LHCN-M2 (cell line): ENCODE measurements at regions not wholly inside any gene's neighbourhood (a gene's known extent, or its start where the extent isn't known, plus 50 kb on each side); places are given as distances from the start of the nearest gene placed in this dataset.

ENCODE experiments used
- DNase-seq: peaks from one replicate; pipeline ENCODE4 v3.0.0-alpha.2; 2012; ENCODE audit warnings: low read depth

DNA sequence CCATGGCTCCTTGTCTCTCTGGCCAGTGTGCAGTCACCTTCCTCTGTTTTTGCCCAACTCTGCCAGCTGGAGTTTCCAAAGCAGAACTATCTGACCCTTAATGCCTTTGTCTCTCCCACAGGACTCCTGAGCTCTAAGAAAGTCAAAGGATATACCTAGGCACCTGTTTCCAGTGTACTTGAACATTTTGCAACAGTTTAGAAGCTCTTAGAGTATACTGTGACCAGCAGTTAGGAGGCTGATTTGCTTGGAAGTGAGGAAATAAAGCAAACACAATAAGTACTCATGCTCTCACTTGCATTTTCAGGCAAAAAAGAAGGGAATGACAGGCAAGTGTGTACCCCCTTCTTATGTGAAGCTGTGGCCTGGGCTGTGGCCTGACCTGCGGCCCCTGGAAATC, 204.3 kb upstream of the PLET1 start:
- DNase-seq: no peak

DNA sequence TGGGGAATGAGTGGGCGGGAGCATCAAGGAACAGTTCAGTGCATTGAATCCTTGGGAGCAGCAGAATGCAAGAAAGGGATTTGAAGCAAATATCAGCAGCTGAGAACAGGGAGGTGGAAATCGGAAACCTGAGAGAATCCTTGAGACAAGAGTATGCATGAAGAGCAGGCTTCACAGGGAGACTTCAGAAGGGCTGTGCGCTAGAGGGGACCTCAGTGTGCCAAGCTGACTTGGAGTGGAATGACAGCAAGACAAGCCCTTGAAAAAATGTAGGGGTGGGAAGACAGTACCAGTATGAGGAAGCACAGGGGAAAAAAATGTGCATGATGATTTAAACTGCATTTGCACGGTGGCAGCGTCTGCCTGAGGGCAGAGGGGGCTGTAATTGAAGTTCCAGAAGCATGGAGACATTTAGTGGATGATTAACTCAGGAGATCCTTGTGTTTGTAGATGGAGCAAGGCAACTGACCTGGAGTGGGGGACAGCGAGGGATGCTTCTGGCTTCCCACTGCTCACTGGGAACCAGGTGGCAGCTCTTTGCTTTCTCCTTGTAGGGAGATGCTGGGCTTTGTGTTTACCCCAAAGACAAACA, 204.9 kb upstream of the PLET1 start:
- no peak for DNase-seq

DNA sequence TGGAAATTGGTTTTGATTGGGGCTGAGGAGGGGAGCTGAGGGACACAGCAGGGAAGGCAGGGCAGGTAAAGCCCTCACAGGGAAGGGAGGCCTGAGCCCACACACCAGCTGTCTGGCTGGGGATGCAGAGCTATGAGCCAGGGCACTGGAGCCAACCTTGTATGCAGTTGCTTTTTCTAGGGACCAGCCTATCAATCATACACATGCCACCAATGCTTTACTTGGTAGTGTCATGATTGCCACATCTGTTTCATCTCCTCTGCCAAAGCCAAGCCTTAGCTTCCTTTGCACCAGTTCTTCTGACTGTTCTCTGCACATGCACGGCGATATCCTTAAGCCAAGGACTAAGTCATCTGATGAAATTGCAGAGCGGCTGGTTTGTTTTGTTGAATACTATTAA, 207.1 kb upstream of the PLET1 start:
- no peak for DNase-seq

DNA sequence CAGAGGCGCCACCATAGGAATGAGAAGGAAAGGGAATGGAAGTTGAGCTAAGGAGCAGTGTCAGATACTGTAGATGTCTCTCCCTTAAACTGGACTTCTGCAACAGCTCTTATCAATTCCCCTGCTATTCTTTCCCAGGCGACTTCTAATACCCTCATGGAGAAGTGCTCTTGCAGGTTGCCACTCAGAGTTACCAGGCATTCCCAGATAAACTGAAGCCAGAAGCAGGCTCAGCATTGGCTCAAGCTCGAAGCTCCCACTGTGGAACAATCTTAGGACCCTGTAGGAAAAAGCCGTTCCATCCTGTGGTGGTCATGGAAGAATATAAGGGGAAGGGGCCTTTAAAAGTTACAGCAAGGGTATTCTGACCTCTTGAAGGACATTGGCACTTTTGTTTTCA, 208.7 kb upstream of the PLET1 start:
- no peak for DNase-seq

DNA sequence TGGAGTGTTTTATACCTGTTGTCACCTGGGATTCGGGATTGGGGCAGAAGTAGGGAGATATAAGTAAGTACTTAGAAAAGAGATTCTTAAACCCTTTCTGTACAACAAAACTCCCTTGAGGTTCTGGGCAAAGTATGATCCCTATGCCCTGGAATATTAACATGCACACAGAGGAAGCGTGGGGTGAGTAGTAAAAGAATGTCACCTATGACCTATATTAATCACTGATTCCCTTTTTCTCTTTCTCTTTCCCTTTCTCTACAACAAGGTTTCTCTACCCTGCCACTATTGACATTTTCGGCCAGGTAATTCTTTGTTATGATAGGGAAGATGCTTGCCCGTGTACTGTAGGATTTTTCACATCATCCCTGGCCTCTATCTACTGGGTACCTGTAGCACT, 209.7 kb upstream of the PLET1 start:
- no peak for DNase-seq

DNA sequence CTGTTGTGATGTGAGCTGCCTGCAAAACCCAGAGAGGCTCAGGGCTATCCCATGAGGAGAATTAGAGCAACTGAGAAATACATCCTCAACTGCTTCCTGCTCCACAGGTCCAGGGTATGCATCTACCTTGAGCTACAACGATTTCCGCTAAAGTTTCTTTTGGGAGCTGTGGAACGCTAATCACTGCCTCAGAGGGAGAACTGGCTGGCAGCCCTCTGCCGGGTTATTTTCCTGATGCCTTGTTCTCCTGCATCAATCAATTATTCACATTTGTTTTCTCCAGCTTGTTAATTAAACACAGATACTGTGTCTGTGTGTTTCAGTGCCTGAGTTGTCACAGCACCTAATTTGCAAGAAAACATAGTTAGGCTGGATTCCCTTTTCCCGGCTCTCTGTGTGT, 211.1 kb upstream of the PLET1 start:
- no peak for DNase-seq

DNA sequence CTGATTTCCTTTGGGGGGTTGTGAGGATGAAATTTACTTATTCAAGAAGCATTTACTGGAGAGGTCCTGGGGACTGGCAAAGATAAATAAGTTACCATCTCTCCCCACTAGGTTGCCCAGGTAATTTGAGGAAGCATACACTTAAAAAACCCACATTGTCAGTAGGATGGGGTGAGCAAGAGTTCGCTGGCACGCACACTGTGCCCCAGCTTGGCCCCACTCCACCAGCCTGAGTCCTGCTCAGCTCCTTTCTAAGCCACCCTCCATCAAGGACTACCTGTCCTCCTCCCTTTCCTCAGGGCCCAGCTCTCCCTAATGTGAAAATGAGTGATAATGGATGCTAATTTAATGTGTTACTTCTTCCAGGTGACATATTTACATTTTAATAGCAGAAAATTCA, 216.5 kb upstream of the PLET1 start:
- DNase-seq: no peak

DNA sequence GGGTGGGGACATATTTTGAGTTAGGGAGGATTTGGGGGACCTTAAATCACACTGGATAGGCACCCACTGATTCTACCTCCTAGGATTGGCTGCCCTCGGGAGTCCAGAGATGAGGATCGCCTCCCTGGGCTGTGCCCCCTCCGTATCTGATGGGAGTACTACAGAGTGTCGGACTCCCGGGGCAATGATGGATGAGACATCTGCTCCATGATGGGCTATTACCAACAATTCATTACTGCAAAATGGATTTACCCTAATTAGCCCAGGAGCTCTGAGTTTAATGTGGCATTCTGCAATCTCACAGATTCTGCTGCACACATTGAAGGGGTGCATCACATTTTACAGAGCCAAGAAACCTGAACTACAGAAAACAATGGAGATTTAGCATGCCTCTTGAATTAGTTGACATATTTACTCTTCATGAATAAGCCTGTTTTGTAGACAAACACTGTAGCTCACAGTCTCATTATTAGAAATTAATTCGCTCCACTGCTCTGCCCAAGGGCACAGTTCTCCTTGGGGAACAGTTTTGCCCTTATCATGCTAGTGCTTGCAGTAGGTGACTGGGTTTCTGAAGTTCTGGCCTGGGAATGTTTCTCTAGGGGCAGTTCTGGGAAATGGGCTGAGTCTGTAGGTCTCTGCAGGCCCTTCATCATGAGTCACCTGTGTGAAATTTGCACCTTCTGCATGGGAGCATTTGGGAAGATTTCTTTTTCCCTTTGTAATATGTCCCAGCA, 217.1 kb upstream of the PLET1 start:
- DNase-seq: no peak

DNA sequence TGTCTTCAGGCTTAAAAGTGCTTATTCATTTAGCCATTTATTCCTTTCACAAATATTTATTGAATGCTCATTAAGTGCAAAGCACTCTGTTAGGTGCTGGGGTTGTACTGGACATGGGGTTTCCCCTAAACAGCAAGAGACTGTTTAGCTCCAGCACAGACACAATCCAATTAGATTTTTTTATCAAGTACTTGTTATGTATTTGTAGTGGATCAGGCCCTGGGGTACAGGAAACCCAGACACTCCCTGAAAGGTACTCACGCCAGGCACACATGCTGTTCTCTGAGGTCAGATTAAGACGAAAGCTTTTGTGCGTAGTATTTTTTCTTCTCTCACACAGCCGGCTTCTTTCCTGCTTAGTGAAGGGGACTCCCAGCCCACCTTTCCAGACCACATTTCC, 218.1 kb upstream of the PLET1 start:
- no peak for DNase-seq

DNA sequence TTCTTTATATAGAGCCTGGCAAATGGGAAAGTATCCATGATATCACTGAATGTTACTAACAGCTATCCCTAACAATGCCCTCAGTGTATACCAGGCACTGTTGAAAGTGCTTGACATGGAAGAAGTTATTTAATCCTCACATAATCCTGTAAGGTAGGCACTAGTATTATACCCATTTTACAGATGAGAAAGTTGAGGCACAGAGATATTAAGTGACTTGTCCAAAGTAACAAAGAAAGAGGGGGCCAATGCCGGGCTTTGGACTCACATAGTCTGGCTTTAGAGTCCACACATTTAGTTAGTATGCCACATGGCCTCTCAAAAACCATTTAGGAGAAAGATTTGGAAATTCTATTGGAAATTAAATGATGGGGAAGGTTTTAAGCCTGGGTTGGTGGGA, 220.8 kb upstream of the PLET1 start:
- DNase-seq: no peak

DNA sequence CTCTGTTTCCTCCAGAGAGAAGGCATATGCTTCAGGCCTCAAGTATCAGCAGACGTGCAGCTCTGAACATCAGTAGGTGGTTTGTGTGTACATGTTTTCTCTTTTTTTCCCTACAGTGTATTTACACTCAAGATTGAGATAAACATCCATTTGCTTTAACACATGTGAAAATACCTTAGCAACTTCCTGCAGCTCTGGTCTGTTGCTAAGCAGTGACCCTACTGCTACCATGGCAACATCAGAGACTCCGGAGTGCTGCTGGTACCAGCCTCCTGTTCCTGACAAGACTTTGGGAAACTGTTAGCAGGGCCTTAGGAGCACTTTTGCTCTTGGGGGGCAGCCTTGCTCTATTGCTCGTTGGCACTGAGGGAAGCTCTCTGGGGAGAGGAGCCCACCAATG, 221.2 kb upstream of the PLET1 start:
- no peak for DNase-seq

DNA sequence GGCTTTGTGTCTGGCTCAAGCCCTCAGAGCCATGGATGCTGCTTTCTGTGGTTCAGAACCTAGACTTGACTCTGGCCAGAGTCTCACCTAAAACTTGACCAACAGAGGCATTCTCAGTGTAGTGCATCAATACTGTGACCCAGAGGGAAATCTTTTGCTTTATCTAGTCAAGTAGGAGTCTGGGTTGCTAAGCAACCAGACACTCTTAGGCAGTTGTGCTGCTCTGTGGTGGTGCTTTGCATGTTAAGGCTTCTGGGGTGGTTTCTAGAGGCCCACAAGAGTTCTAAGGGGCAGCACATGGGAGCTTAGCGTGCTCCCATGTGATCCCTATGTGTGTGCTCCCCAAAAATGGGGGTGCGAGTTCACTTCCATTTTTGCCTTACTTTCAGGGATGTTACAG, 224.6 kb upstream of the PLET1 start:
- DNase-seq: no peak

DNA sequence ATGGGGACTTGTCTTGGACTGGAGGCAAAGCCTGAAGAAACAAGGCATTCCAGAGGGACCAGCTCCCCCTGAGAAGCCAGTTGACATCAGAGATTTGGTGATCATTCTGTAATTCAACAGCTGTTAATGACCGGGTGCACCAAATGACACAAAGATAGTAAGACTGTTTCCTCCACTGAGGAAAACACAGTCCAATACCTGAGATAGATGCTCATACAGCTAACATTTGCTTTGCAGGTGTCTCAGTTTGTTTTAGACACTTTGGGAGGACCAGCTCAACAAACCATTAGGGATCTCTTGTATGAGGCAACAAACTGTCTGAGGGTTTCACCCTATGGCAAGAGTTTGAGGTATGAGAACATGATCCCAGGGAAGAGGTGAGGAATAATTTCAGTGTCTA, 237.2 kb upstream of the PLET1 start:
- no peak for DNase-seq

DNA sequence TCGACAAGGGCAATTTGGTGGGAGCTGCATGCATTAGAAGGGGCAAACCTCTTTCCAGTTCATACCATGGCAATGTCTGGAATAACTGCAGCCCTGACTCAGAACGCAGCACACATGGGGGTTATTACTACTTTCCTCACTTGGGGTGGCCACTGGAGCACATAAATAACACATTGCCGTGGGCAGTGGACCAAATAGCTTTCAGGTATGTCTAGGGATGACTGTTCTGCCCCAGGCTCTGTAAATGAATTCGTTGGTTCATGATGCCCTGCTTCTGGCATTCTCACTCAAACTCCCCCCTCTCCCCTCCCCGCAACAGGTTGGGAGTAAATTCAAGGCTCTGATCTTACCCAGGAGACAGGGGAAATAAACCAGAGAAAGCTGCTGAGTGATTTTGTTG, 238.0 kb upstream of the PLET1 start:
- no peak for DNase-seq

DNA sequence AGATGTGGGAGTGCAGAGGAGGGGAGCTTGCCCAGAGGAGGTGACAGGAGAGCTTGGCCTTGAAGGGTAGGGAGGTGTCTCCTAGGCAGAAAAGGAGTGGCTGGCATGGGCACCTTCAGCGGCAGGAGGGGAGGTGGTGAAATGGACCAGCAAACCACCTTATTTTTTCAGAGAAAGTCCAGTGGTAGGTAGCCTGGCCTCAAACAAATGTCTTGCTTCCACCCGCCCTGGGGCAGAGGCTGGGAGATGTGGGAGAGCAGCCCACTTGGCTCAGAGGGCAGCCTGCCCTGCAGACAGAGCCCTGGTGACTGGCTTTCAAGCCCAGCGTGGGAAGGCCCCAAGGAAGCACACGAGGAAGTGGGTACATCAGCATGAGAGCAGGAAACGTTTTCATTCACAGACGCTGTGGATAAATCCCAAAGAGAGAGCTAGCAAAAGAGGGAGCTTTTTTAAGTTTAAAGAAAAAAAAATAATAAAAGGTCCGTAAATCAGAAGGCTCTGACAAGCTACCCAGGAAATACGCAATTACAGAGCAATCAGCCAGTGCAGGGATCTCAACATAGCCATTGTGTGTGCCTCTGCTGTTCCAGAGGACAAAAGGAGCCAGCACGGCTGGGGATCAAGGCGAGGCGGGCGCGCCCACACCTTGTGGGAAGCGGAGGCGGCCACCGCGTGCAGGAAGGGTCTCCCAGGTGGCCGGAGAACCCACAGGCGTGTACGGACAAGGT, 238.7 kb upstream of the PLET1 start:
- no peak for DNase-seq

DNA sequence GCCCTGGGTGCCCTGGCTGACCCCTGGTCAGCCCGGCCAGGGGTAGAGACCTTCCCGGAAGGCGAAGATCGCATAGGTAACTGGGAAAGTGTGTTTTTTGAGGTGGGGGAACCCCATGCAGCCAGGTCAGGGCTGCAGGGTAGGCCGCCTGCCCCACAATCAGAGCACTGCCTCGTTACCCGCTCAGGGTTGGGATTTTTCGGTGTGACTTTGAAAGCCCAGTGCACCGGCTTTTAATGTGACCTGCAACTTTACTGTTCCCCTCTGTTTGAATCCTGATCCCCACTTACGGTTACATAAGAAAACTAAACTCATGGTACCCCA, 239.2 kb upstream of the PLET1 start:
- no peak for DNase-seq

DNA sequence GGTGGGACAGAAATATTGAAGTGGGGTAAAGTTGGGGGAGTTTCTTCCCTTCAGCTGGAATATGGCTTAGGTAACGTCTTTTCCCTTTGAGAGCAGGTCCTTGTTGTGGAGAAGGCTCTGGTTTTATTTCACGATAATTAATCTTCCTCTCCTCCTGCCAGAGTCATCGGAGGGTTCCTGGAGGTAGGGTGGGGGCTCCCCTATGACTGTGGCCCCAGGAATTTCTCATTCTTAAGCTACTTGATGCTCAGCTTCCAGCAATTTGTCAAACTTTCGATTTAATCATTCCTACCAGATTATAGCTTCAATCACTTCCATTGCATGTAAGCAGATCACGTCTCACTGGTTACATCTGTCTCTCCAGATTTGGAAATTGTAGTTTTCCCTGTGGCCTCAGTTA, 242.8 kb upstream of the PLET1 start:
- no peak for DNase-seq

DNA sequence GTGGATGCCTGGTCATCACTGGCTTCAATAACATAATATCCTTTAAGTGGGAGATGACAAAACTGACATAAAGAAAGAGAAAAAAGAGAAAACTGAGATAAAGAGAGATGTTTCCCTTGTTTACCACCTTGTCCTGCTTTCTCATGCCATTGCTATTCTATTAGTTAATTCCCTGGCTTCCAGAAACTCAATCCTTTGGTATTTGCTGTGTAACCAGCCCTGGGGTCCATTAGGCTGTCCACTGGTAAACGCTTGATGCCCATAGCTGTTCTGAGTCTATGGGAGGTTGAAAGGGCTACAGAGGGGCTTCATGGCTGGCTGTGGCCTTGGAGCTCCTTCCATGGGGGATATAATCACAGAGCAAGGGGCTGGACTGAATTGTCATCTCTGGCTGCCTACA, 243.4 kb upstream of the PLET1 start:
- DNase-seq: no peak

DNA sequence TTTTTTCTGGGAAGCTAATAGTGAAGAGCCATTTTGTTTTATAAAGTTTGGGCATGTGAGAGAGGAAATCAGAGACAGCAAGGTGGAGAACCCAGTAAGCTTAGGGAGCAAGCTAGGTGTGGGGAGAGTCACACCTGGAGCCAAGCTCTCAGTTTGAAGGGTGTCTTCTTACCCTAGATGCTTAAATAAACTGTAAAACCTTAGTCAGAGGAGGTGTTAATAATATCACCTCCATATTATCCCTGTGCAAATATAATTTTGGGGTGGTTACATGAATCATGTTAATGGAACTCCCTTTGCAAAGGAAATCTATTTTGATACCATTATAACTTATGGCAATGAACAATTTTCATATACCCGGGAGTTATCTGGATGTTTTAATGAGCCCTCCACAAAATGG, 246.2 kb upstream of the PLET1 start:
- no peak for DNase-seq

DNA sequence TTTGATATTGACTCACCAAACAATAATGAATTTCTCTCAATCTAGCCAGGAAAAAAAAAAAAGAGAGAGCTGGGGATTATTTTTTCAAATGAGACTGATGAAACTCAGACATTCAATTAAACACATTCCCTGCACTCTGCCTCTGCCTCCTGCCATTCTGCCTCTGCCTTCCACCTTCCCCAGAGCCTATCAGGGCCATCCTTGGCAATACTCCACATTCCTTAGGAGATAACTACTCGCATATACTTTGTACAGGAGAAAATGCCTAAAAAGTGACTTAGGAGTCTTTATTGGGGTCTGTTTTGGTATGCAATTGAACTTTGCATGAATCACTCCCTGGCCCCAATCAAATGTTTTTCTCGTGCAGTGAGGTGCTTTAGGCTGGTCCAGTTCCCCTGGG, 246.6 kb upstream of the PLET1 start:
- no peak for DNase-seq

DNA sequence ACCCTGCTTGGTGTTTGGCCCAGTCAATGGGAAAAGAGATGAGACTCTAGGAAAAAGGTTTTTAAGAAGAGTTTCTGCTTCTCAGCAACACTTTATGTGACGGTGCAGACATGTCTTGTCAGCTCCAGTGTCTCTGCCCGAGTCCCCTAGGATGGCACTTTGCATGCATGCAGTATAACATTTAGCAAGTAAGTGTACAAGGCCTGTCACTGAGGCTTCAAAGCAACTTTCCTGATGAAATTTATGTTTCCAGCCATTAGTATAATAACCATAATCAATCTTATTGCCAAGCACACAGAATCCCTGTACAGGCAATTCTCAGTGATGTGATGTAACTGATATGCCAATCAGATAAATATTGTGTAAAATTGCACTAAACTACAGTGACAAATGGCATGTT, 248.1 kb upstream of the PLET1 start:
- no peak for DNase-seq

DNA sequence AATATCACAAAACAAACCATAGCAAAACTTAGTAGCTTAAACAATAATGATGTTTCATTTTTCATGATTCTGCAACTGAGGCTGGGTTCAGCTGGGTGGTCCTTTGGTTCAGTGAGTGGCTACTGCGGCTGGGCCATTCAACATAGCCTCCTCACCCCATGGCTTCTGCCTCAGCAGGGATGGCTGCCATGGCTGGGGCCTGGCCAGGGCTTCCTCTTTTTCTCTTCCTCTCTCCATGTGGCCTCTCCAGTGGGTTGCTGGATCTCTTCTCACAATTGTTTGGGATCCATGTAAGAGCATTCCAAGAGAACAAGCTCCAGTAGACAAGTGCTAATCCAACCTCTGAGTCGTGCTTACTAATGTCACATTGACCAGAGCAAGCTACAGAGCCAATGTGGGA, 248.6 kb upstream of the PLET1 start:
- DNase-seq: peak; percentile 10

DNA sequence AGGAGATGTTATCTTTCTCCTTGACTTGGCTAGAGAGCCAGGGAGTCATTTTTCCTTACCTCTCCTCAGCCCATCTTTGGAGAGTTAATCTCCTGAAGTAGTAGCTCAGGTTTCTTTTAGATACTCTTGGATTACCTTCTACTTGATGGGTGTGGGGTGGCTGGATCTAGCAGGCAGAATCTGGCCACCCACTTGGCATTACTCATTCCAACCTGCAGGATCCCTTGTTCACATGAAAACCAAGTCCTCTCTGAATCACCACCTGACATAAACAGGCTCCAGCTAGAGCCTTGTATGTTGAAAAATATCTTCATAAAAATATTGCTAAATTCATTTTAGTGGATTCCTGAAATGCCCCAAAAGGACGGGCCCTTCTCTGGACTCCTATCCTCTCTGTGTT, 250.6 kb upstream of the PLET1 start:
- DNase-seq: peak; percentile 15
